GM23338 (cell line): ENCODE measurements at regions not wholly inside any gene's neighbourhood (a gene's known extent, or its start where the extent isn't known, plus 50 kb on each side); places are given as distances from the start of the nearest gene placed in this dataset.

Experiments
- ATAC-seq: fragments of 200-7000 bp; cut with Tn5 transposase; 3 replicates; pipeline ENCODE4 v1.9.1; 2020
- DNase-seq: peaks from one replicate; pipeline ENCODE4 v3.0.0-alpha.2; 2015; ENCODE audit warnings: low spot score
- H2AFZ ChIP-seq: fragments of 200-600 bp; sonication (generic); 2 replicates; pipeline ENCODE4 v1.8.0; 2016; ENCODE audit warnings: antibody characterized with exemption, mild to moderate bottlenecking, moderate library complexity
- H3F3A ChIP-seq: fragments of 200-600 bp; sonication (generic); replicated peaks from 2 replicates; pipeline ENCODE4 v1.8.0; 2017; ENCODE audit warnings: antibody characterized with exemption, mixed run types, low read depth
- H3K27ac ChIP-seq: fragments of 200-600 bp; sonication (generic); 2 replicates; pipeline ENCODE4 v1.6.1; 2016; ENCODE audit warnings: low read depth
- H3K27me3 ChIP-seq: fragments of 200-600 bp; sonication (generic); 2 replicates; pipeline ENCODE4 v1.8.0; 2016; ENCODE audit warnings: mild to moderate bottlenecking, mixed run types, moderate library complexity; ENCODE audit not compliant: insufficient read depth
- H3K36me3 ChIP-seq: fragments of 200-600 bp; sonication (generic); 2 replicates; pipeline ENCODE4 v1.8.0; 2016; ENCODE audit warnings: mild to moderate bottlenecking; ENCODE audit not compliant: insufficient read depth
- H3K4me1 ChIP-seq: fragments of 200-600 bp; sonication (generic); 2 replicates; pipeline ENCODE4 v1.8.0; 2016; ENCODE audit warnings: mild to moderate bottlenecking, moderate library complexity; ENCODE audit not compliant: insufficient read depth
- H3K4me2 ChIP-seq: fragments of 200-600 bp; sonication (generic); 2 replicates; pipeline ENCODE4 v1.7.1; 2017; ENCODE audit warnings: mixed run types
- H3K4me3 ChIP-seq: fragments of 200-600 bp; sonication (generic); 2 replicates; pipeline ENCODE4 v1.6.1; 2016; ENCODE audit warnings: mixed run types
- H3K79me2 ChIP-seq: fragments of 200-600 bp; sonication (generic); replicated peaks from 2 replicates; pipeline ENCODE4 v1.8.0; 2017; ENCODE audit warnings: mild to moderate bottlenecking; ENCODE audit not compliant: insufficient read depth
- H3K9me2 ChIP-seq: fragments of 200-600 bp; sonication (generic); 2 replicates; pipeline ENCODE4 v1.8.0; 2017; ENCODE audit not compliant: insufficient read depth
- H4K20me1 ChIP-seq: fragments of 200-600 bp; sonication (generic); replicated peaks from 2 replicates; pipeline ENCODE4 v1.8.0; 2017; ENCODE audit warnings: mild to moderate bottlenecking; ENCODE audit not compliant: insufficient read depth
- H3K27ac Mint-ChIP-seq: 2 replicates; pipeline ENCODE4 v1.8.0; 2020; ENCODE audit warnings: inconsistent platforms, mild to moderate bottlenecking, moderate library complexity, mixed read lengths
- H3K27me3 Mint-ChIP-seq: 3 replicates; pipeline ENCODE4 v1.8.0; 2022; ENCODE audit warnings: low read depth, mild to moderate bottlenecking, moderate library complexity, mixed read lengths, inconsistent platforms; ENCODE audit not compliant: insufficient read depth, poor library complexity
- H3K36me3 Mint-ChIP-seq: 3 replicates; pipeline ENCODE4 v1.8.0; 2021; ENCODE audit warnings: low read depth, mild to moderate bottlenecking, inconsistent platforms, moderate library complexity, mixed read lengths
- H3K4me1 Mint-ChIP-seq: 3 replicates; pipeline ENCODE4 v1.8.0; 2020; ENCODE audit warnings: mild to moderate bottlenecking, inconsistent platforms, mixed read lengths
- H3K4me3 Mint-ChIP-seq: 3 replicates; pipeline ENCODE4 v1.8.0; 2021; ENCODE audit warnings: moderate library complexity, mild to moderate bottlenecking, inconsistent platforms, mixed read lengths
- H3K9me3 Mint-ChIP-seq: 3 replicates; pipeline ENCODE4 v1.8.0; 2020; ENCODE audit warnings: moderate library complexity, mild to moderate bottlenecking, inconsistent platforms, mixed read lengths
- CREB1 ChIP-seq: fragments of 250-450 bp; sonication (Bioruptor Pico); IDR thresholded peaks from 2 replicates; pipeline ENCODE4 v1.5.0; 2020; ENCODE audit warnings: low read depth, mild to moderate bottlenecking, moderate library complexity
- ETS1 ChIP-seq: IDR thresholded peaks from 2 replicates; pipeline ENCODE4 v1.6.1; 2016; ENCODE audit warnings: antibody characterized with exemption
- EZH2 ChIP-seq: fragments of 200-600 bp; sonication (generic); IDR thresholded peaks from one replicate; pipeline ENCODE4 v1.8.0; 2017; ENCODE audit warnings: antibody characterized with exemption, mild to moderate bottlenecking, low read depth; ENCODE audit not compliant: unreplicated experiment
- EZH2phosphoT487 ChIP-seq: fragments of 200-600 bp; sonication (generic); IDR thresholded peaks from one replicate; pipeline ENCODE4 v1.8.1; 2018; ENCODE audit warnings: antibody characterized with exemption; ENCODE audit not compliant: unreplicated experiment
- JUNB ChIP-seq: IDR thresholded peaks from one replicate; pipeline ENCODE4 v1.6.1; 2016; ENCODE audit warnings: antibody characterized with exemption; ENCODE audit not compliant: unreplicated experiment
- NANOG ChIP-seq: IDR thresholded peaks from 2 replicates; pipeline ENCODE4 v1.6.1; 2016; ENCODE audit warnings: antibody characterized with exemption, borderline replicate concordance
- POLR2AphosphoS5 ChIP-seq: IDR thresholded peaks from 2 replicates; pipeline ENCODE4 v1.6.1; 2016; ENCODE audit warnings: antibody characterized with exemption, low read depth
- STAT1 ChIP-seq: IDR thresholded peaks from one replicate; pipeline ENCODE4 v1.6.1; 2016; ENCODE audit warnings: antibody characterized with exemption; ENCODE audit not compliant: unreplicated experiment
- ZNF331 ChIP-seq: fragments of 250-450 bp; sonication (Bioruptor Pico); IDR thresholded peaks from 2 replicates; pipeline ENCODE4 v1.5.0; 2020; ENCODE audit warnings: low read depth, mild to moderate bottlenecking, moderate library complexity
- ZNF462 ChIP-seq: fragments of 250-450 bp; sonication (Bioruptor Pico); IDR thresholded peaks from 2 replicates; pipeline ENCODE4 v1.5.0; 2020; ENCODE audit warnings: mild to moderate bottlenecking, moderate library complexity

- no peak for TF ChIP-seq STAT1
Measured at GRCh38 chr11:81052344-81053158, 1611.7 kb upstream of the TENM4 start (continued).

GRCh38 chr11:81039916-81040524, 1599.2 kb upstream of the TENM4 start:
- no peaks in the 10 kb centered on the region; the same call in 1 of the 2 replicates for H3K36me3 ChIP-seq
- peaks cover 21% of the 10 kb centered on the region for H3K36me3 Mint-ChIP-seq
- no peak overlapping the region for H3K27ac Mint-ChIP-seq
- no peaks in the 10 kb centered on the region for H4K20me1 ChIP-seq
- peaks cover 23% of the 10 kb centered on the region for H3K9me3 Mint-ChIP-seq
- H3K27me3 ChIP-seq, result no peaks in the 10 kb centered on the region
- peaks cover 7% of the 10 kb centered on the region; the same call in 1 of the 3 replicates for H3K4me1 Mint-ChIP-seq
- no peaks in the 10 kb centered on the region for H3F3A ChIP-seq
- no peak overlapping the region for H3K4me3 Mint-ChIP-seq
- no peaks in the 10 kb centered on the region for H3K79me2 ChIP-seq
- H2AFZ ChIP-seq, result no peak overlapping the region
- H3K9me2 ChIP-seq, result peaks cover 3% of the 10 kb centered on the region; the same call in 1 of the 2 replicates
- H3K27me3 Mint-ChIP-seq, result peaks cover 3% of the 10 kb centered on the region
- no peak for TF ChIP-seq ZNF462
- no peak for TF ChIP-seq ZNF331 (CRISPR knock-in tag)
- no peak for TF ChIP-seq JUNB
- no peak for TF ChIP-seq EZH2phosphoT487
- no peak for TF ChIP-seq NANOG
- TF ChIP-seq POLR2AphosphoS5, result no peak
- TF ChIP-seq EZH2, result no peak
- no peak for TF ChIP-seq ETS1
- no peak for TF ChIP-seq CREB1
- no peak for TF ChIP-seq STAT1
- no peak overlapping the region for H3K27ac ChIP-seq
- H3K4me2 ChIP-seq, result no peak overlapping the region
- peaks cover 6% of the 10 kb centered on the region; the same call in 1 of the 2 replicates for H3K4me1 ChIP-seq
- DNase-seq, result no peak
- ATAC-seq, result no peak
- no peak overlapping the region for H3K4me3 ChIP-seq
